ENCODE measurements at regions not wholly inside any gene's neighbourhood (a gene's known extent, or its start where the extent isn't known, plus 50 kb on each side); places are given as distances from the start of the nearest gene placed in this dataset.
A peak's percentile ranks its signal among the peaks of the same experiment; 100 is the strongest.

GRCh38 chr19:23507446-23507845 lies 112.2 kb upstream of the ZNF91 start:
- Histone ChIP-seq H3K4me1 (ENCODE audit: control insufficient read depth in 2 of 3, insufficient read depth in 2 of 3, low read depth in 1 of 3, low read length in 3 of 3) (no peaks in the 10 kb centered on the region), H3K4me3 (ENCODE audit: low read length in 3 of 3) (peak overlapping the region in 1 of 3 donors; percentile 32), H3K27ac (ENCODE audit: low read depth in 2 of 2, low read length in 2 of 2) (peak overlapping the region in 1 of 2 donors; percentile 25), H3K9me3 (ENCODE audit: control insufficient read depth in 2 of 3, insufficient read depth in 1 of 3, low read length in 3 of 3) (no peaks in the 10 kb centered on the region), H3K36me3 (ENCODE audit: control insufficient read depth in 2 of 3, insufficient read depth in 3 of 3, low read length in 3 of 3) (no peaks in the 10 kb centered on the region), H3K9ac (ENCODE audit: low read length in 3 of 3) (no peak overlapping the region), H3K27me3 (ENCODE audit: control insufficient read depth, insufficient read depth, low read length) (no peaks in the 10 kb centered on the region)
- no peak for FAIRE-seq
- intact Hi-C loops (cut with DNase I): no loop called here
- TF ChIP-seq CTCF (IDR thresholded peaks at IDR 0.05; ENCODE audit: borderline replicate concordance, extremely low read depth, insufficient read depth): no peak
- peak in 3 of 5 donors; percentile 31 to 69 (median 51) for DNase-seq

- no peak for DNase-seq
- FAIRE-seq: no peak
- no peaks in the 10 kb centered on the region for H3K4me1 ChIP-seq (ENCODE audit: control insufficient read depth in 2 of 3, insufficient read depth in 2 of 3, low read depth in 1 of 3, low read length in 3 of 3)
- no peaks in the 10 kb centered on the region for H3K27me3 ChIP-seq (ENCODE audit: control insufficient read depth, insufficient read depth, low read length)
- intact Hi-C loops (cut with DNase I): no loop called here
- no peaks in the 10 kb centered on the region for H3K9me3 ChIP-seq (ENCODE audit: control insufficient read depth in 2 of 3, insufficient read depth in 1 of 3, low read length in 3 of 3)
- no peaks in the 10 kb centered on the region for H3K36me3 ChIP-seq (ENCODE audit: control insufficient read depth in 2 of 3, insufficient read depth in 3 of 3, low read length in 3 of 3)
- no peak overlapping the region for H3K9ac ChIP-seq (ENCODE audit: low read length in 3 of 3)
- H3K27ac ChIP-seq (ENCODE audit: low read depth in 2 of 2, low read length in 2 of 2): no peak overlapping the region
- H3K4me3 ChIP-seq (ENCODE audit: low read length in 3 of 3): no peak overlapping the region
- no peak for TF ChIP-seq CTCF (IDR thresholded peaks at IDR 0.05; ENCODE audit: borderline replicate concordance, extremely low read depth, insufficient read depth)
Observed at GRCh38 chr19:23505738-23506137, 110.5 kb upstream of the ZNF91 start.

GRCh38 chr19:23482829-23483228 lies 87.6 kb upstream of the ZNF91 start:
- FAIRE-seq: no peak
- Histone ChIP-seq H3K4me1 (ENCODE audit: control insufficient read depth in 2 of 3, insufficient read depth in 2 of 3, low read depth in 1 of 3, low read length in 3 of 3) (no peaks in the 10 kb centered on the region), H3K9me3 (ENCODE audit: control insufficient read depth in 2 of 3, insufficient read depth in 1 of 3, low read length in 3 of 3) (no peaks in the 10 kb centered on the region), H3K9ac (ENCODE audit: low read length in 3 of 3) (no peak overlapping the region), H3K36me3 (ENCODE audit: control insufficient read depth in 2 of 3, insufficient read depth in 3 of 3, low read length in 3 of 3) (no peaks in the 10 kb centered on the region), H3K4me3 (ENCODE audit: low read length in 3 of 3) (no peak overlapping the region), H3K27ac (ENCODE audit: low read depth in 2 of 2, low read length in 2 of 2) (no peak overlapping the region), H3K27me3 (ENCODE audit: control insufficient read depth, insufficient read depth, low read length) (no peaks in the 10 kb centered on the region)
- TF ChIP-seq CTCF (IDR thresholded peaks at IDR 0.05; ENCODE audit: borderline replicate concordance, extremely low read depth, insufficient read depth): no peak
- DNase-seq: no peak
- intact Hi-C loops (cut with DNase I): no loop called here

GRCh38 chr19:23481043-23481442 lies 85.8 kb upstream of the ZNF91 start:
- Histone ChIP-seq H3K4me1 (ENCODE audit: control insufficient read depth in 2 of 3, insufficient read depth in 2 of 3, low read depth in 1 of 3, low read length in 3 of 3) (no peaks in the 10 kb centered on the region), H3K27me3 (ENCODE audit: control insufficient read depth, insufficient read depth, low read length) (no peaks in the 10 kb centered on the region), H3K27ac (ENCODE audit: low read depth in 2 of 2, low read length in 2 of 2) (no peak overlapping the region), H3K9me3 (ENCODE audit: control insufficient read depth in 2 of 3, insufficient read depth in 1 of 3, low read length in 3 of 3) (no peaks in the 10 kb centered on the region), H3K9ac (ENCODE audit: low read length in 3 of 3) (no peak overlapping the region), H3K36me3 (ENCODE audit: control insufficient read depth in 2 of 3, insufficient read depth in 3 of 3, low read length in 3 of 3) (no peaks in the 10 kb centered on the region), H3K4me3 (ENCODE audit: low read length in 3 of 3) (no peak overlapping the region)
- no peak for TF ChIP-seq CTCF (IDR thresholded peaks at IDR 0.05; ENCODE audit: borderline replicate concordance, extremely low read depth, insufficient read depth)
- intact Hi-C loops (cut with DNase I): no loop called here
- FAIRE-seq (no peak), DNase-seq (no peak)
